Tibial nerve (tissue), 4 donors: ENCODE measurements at regions not wholly inside any gene's neighbourhood (a gene's known extent, or its start where the extent isn't known, plus 50 kb on each side); places are given as distances from the start of the nearest gene placed in this dataset.

Experiments
- DNase-seq, 2 donors: peaks; one replicate each; pipeline ENCODE4 v3.0.0-alpha.2; 2019; ENCODE audit warnings: low spot score in 2 of 2
- H3K27ac ChIP-seq, 4 donors: fragments of 200-600 bp; sonication (generic) in 3 of 4; one replicate each; pipeline ENCODE4 v1.5.1; 2017 to 2019; ENCODE audit warnings: mild to moderate bottlenecking in 1 of 4
- H3K27me3 ChIP-seq, 2 donors: fragments of 200-600 bp; sonication (generic) in 1 of 2; one replicate each; pipeline versions ENCODE4 v1.5.1 to v1.6.0; 2017 to 2019
- H3K36me3 ChIP-seq, 3 donors: fragments of 200-600 bp; sonication (generic); one replicate each; pipeline ENCODE4 v1.5.1; 2018 to 2019
- H3K4me1 ChIP-seq, 4 donors: fragments of 200-600 bp; sonication (generic) in 3 of 4; one replicate each; pipeline ENCODE4 v1.5.1; 2017 to 2019
- H3K4me3 ChIP-seq, 4 donors: fragments of 200-600 bp; sonication (generic) in 3 of 4; one replicate each; pipeline ENCODE4 v1.5.1; 2017 to 2019; ENCODE audit warnings: mild to moderate bottlenecking in 1 of 4, moderate library complexity in 1 of 4
- H3K9me3 ChIP-seq, 4 donors: fragments of 200-600 bp; sonication (generic) in 3 of 4; one replicate each; pipeline ENCODE4 v1.5.1; 2017 to 2019
- EP300 ChIP-seq, 2 donors: sonication (generic); formaldehyde crosslinking; IDR thresholded peaks; one replicate each; pipeline ENCODE4 v1.6.1; 2017; ENCODE audit warnings: antibody characterized with exemption in 2 of 2, mild to moderate bottlenecking in 1 of 2
- POLR2A ChIP-seq, 2 donors: fragments of 450-650 bp; IDR thresholded peaks; one replicate each; pipeline ENCODE4 v1.6.1; 2017; ENCODE audit warnings: antibody characterized with exemption in 2 of 2, mild to moderate bottlenecking in 2 of 2, moderate library complexity in 2 of 2
- WGBS, 2 donors: methylation state at CpG; one replicate each; pipeline ENCODE4 v1.1.5; 2018; 5-methylcytosine and 5-hydroxymethylcytosine counted together
- TF ChIP-seq, protein P1 (sequence below), 5 experiments: fragments of 200-600 bp in 3 of 5; fragments of 450-650 bp in 2 of 5; sonication (generic) in 3 of 5; IDR thresholded peaks; one replicate each; pipeline ENCODE4 v1.5.1; 2016 to 2019; ENCODE audit warnings: antibody characterized with exemption in 5 of 5, mild to moderate bottlenecking in 3 of 5, moderate library complexity in 2 of 5

DNA sequence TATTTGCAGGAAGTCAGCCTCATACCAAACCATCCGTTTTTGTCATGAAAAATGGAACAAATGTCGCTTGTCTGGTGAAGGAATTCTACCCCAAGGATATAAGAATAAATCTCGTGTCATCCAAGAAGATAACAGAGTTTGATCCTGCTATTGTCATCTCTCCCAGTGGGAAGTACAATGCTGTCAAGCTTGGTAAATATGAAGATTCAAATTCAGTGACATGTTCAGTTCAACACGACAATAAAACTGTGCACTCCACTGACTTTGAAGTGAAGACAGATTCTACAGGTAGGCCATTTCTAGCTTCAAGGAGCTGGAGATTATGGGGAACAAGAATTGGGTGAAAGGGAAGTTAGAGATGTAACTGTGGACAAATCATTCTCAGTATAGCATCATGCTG lies 126.1 kb downstream of the DAD1 start:
- no peak for DNase-seq
- H3K4me1 ChIP-seq = no peaks in the 10 kb centered on the region

DNA sequence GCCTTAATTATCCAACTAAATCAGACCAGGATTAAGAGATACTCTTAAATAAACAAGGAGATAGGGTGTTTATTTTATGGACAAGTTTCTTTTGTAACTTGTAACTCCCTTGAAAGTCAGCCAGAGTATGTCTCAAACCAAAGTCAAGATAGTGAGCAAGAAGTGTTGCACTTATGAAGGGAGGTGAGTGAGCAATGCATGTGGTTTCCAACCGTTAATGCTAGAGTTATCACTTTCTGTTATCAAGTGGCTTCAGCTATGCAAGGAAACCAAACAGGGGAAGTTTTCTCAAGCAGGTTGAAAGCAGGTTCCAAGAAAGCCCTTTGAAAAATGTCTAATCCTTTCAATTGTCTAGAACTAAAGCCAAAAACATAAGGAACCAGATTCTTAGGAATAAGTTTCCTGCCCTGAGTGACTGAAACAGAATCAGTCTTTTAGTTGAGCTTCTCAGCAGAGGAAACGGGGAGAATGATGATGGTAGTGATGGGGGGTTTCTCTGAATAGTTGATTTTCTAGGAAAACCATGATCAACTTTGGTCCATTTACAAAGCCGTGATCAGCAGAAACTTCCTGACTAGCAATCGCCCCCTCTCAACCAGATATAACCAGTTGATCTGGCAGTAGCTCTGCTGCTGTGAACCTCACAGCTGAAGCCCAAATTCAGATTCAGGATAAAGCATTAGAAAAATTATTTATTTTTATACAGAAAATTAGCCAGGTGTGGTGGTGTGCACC lies 128.4 kb downstream of the DAD1 start:
- H3K27me3 ChIP-seq = no peaks in the 10 kb centered on the region
- DNase-seq = no peak
- WGBS, 2 donors = 81 to 89% methylated on average over 4 of the region's 4 CpGs
- H3K27ac ChIP-seq = no peak overlapping the region
- no peak for TF ChIP-seq POLR2A (IDR thresholded peaks at IDR 0.05)
- no peak for TF ChIP-seq EP300 (IDR thresholded peaks at IDR 0.05)
- TF ChIP-seq, protein P1, sequence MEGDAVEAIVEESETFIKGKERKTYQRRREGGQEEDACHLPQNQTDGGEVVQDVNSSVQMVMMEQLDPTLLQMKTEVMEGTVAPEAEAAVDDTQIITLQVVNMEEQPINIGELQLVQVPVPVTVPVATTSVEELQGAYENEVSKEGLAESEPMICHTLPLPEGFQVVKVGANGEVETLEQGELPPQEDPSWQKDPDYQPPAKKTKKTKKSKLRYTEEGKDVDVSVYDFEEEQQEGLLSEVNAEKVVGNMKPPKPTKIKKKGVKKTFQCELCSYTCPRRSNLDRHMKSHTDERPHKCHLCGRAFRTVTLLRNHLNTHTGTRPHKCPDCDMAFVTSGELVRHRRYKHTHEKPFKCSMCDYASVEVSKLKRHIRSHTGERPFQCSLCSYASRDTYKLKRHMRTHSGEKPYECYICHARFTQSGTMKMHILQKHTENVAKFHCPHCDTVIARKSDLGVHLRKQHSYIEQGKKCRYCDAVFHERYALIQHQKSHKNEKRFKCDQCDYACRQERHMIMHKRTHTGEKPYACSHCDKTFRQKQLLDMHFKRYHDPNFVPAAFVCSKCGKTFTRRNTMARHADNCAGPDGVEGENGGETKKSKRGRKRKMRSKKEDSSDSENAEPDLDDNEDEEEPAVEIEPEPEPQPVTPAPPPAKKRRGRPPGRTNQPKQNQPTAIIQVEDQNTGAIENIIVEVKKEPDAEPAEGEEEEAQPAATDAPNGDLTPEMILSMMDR (IDR thresholded peaks at IDR 0.05) = no peak
- H3K4me1 ChIP-seq = no peaks in the 10 kb centered on the region
- H3K36me3 ChIP-seq = no peaks in the 10 kb centered on the region
- H3K9me3 ChIP-seq = no peaks in the 10 kb centered on the region
- H3K4me3 ChIP-seq = no peak overlapping the region

More for the DNA sequence above, 126.1 kb downstream of the DAD1 start:
- Histone ChIP-seq H3K27me3 (no peaks in the 10 kb centered on the region), H3K36me3 (no peaks in the 10 kb centered on the region), H3K9me3 (no peaks in the 10 kb centered on the region), H3K27ac (no peak overlapping the region), H3K4me3 (no peak overlapping the region)
- TF ChIP-seq, protein P1 (IDR thresholded peaks at IDR 0.05) = no peak
- TF ChIP-seq POLR2A (IDR thresholded peaks at IDR 0.05) = no peak
- TF ChIP-seq EP300 (IDR thresholded peaks at IDR 0.05) = no peak
- WGBS, 2 donors = 85 to 86% methylated on average over 4 of the region's 4 CpGs

DNA sequence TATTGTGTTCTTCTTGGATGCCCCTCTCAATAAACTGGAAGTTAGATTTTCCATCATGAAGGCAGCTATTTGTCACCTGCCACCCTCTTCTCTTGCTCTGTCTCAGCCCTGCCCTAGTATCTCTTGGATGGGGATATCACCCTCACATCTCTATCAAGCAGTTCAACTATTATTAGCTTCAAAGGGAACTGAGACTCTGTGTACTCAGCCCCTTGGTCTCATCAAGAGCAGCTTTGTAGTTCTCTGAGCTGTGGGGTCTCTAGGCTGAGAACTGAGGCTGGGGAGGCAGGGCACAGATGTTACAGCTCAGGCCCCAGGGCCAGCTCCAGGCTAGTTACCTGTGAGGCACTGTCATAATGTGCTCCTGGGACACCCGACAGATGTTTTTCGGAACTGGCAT lies 130.3 kb downstream of the DAD1 start:
- Histone ChIP-seq H3K27me3 (no peaks in the 10 kb centered on the region), H3K27ac (no peak overlapping the region), H3K4me1 (no peaks in the 10 kb centered on the region), H3K9me3 (no peaks in the 10 kb centered on the region), H3K4me3 (no peak overlapping the region), H3K36me3 (no peaks in the 10 kb centered on the region)
- TF ChIP-seq POLR2A (IDR thresholded peaks at IDR 0.05) = no peak
- 93 to 100% methylated on average over 2 of the region's 2 CpGs for WGBS, 2 donors
- no peak for DNase-seq

DNA sequence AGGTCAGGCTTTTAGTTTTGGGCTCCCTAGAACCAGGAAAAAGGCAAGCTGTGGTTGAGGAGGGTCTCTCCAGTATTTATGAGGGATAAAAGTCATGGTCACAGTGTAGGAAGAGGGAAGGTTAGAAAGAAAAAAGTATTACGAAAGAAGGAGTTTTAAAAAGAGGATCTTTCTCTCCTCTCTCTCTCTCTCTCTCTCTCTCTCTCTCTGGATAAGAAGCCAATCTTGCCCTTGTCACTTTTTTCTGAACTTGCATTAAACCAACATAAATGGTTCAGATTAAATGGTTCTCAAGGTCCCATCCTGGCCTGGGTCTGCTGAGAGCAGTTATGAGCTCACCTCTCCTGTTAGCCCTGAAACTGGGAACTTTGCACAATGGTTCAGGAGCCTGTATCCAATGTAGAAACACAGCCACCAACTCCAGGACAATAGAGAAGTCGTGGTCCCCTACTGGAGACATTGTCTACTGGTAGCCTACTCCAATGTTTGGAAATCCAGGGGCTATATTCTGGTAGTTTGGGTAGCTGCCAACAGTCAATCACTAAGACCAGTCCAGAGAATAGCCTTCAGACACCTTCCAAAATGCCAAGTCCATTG lies 131.9 kb downstream of the DAD1 start:
- Histone ChIP-seq H3K9me3 (no peaks in the 10 kb centered on the region), H3K27ac (no peak overlapping the region), H3K36me3 (no peaks in the 10 kb centered on the region), H3K27me3 (no peaks in the 10 kb centered on the region), H3K4me1 (no peaks in the 10 kb centered on the region), H3K4me3 (no peak overlapping the region)
- no peak for TF ChIP-seq EP300 (IDR thresholded peaks at IDR 0.05)
- TF ChIP-seq, protein P1 (IDR thresholded peaks at IDR 0.05) = no peak
- DNase-seq = no peak
- WGBS, 2 donors = 68 to 78% methylated on average over 2 of the region's 2 CpGs

DNA sequence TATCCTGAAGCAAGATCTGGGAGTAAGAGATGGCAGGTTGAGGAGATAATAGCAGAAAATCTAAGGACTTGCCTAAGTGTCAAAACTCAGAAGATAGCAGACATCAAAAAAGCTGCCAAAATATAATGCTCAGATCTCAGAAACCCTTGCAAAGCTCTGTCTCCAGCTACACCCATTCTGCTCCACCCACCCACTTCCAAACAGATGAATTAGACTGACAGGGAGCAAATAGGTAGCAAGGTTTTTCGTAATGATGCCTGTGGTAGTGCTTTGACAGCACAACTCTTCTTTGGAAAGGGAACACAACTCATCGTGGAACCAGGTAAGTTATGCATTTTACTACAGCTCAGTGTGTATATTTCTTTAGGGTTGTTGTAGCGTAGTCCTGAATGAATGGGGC lies 132.6 kb downstream of the DAD1 start:
- H3K27ac ChIP-seq = no peak overlapping the region
- WGBS, 2 donors = 86 to 96% methylated on average over 3 of the region's 3 CpGs
- H3K9me3 ChIP-seq = no peaks in the 10 kb centered on the region
- H3K27me3 ChIP-seq = no peaks in the 10 kb centered on the region
- TF ChIP-seq EP300 (IDR thresholded peaks at IDR 0.05) = no peak
- TF ChIP-seq POLR2A (IDR thresholded peaks at IDR 0.05) = no peak
- TF ChIP-seq, protein P1 (IDR thresholded peaks at IDR 0.05) = no peak
- no peaks in the 10 kb centered on the region for H3K36me3 ChIP-seq
- H3K4me1 ChIP-seq = no peaks in the 10 kb centered on the region
- H3K4me3 ChIP-seq = no peak overlapping the region
- no peak for DNase-seq
